ENCODE measurements at regions not wholly inside any gene's neighbourhood (a gene's known extent, or its start where the extent isn't known, plus 50 kb on each side); places are given as distances from the start of the nearest gene placed in this dataset.

- WGBS, result 80% methylated on average over 1 of the region's 1 CpG
- peaks cover 0 to 4% (median 1%) of the 10 kb centered on the region in 4 donors for H3K4me1 ChIP-seq (ENCODE audit: control insufficient read depth in 4 of 4, insufficient read depth in 4 of 4, low read length in 3 of 4)
- H3K27ac ChIP-seq (ENCODE audit: low read depth in 1 of 2, low read length in 2 of 2), result no peak overlapping the region
- H3K36me3 ChIP-seq (ENCODE audit: control insufficient read depth in 4 of 4, insufficient read depth in 3 of 4, low read depth in 1 of 4, low read length in 3 of 4), result no peaks in the 10 kb centered on the region
- H3K27me3 ChIP-seq (ENCODE audit: control insufficient read depth in 4 of 4, insufficient read depth in 4 of 4, low read length in 3 of 4), result no peaks in the 10 kb centered on the region
- H3K9ac ChIP-seq (ENCODE audit: low read depth in 1 of 2, low read length in 2 of 2), result no peak overlapping the region
- H3K4me3 ChIP-seq (ENCODE audit: low read depth in 1 of 3, low read length in 3 of 3), result no peak overlapping the region
- no peak for TF ChIP-seq FOXA1 (IDR thresholded peaks at IDR 0.05)
- H3K9me3 ChIP-seq (ENCODE audit: control insufficient read depth in 4 of 4, low read length in 3 of 4), result peaks cover 0 to 3% (median 0%) of the 10 kb centered on the region in 4 donors
- no peak for DNase-seq (ENCODE audit: low spot score)
Observed at GRCh38 chr6:80625405-80625804, 518.9 kb downstream of the BCKDHB start.

GRCh38 chr6:80623066-80623815 lies 516.8 kb downstream of the BCKDHB start:
- Histone ChIP-seq H3K9ac (ENCODE audit: low read depth in 1 of 2, low read length in 2 of 2) (no peak overlapping the region), H3K9me3 (ENCODE audit: control insufficient read depth in 4 of 4, low read length in 3 of 4) (peaks cover 0 to 3% (median 0%) of the 10 kb centered on the region in 4 donors), H3K36me3 (ENCODE audit: control insufficient read depth in 4 of 4, insufficient read depth in 3 of 4, low read depth in 1 of 4, low read length in 3 of 4) (no peaks in the 10 kb centered on the region), H3K4me3 (ENCODE audit: low read depth in 1 of 3, low read length in 3 of 3) (no peak overlapping the region), H3K27ac (ENCODE audit: low read depth in 1 of 2, low read length in 2 of 2) (no peak overlapping the region), H3K27me3 (ENCODE audit: control insufficient read depth in 4 of 4, insufficient read depth in 4 of 4, low read length in 3 of 4) (no peaks in the 10 kb centered on the region), H3K4me1 (ENCODE audit: control insufficient read depth in 4 of 4, insufficient read depth in 4 of 4, low read length in 3 of 4) (peaks cover 0 to 4% (median 1%) of the 10 kb centered on the region in 4 donors)
- TF ChIP-seq NR2F2 (IDR thresholded peaks at IDR 0.05), result no peak
- TF ChIP-seq CTCF (IDR thresholded peaks at IDR 0.05; ENCODE audit: low read depth, low read length, missing input control), result no peak
- TF ChIP-seq TAF1 (conservative IDR thresholded peaks at IDR 0.05), result no peak
- TF ChIP-seq ATF3 (IDR thresholded peaks at IDR 0.05), result no peak
- no peak for TF ChIP-seq RAD21 (IDR thresholded peaks at IDR 0.05)
- TF ChIP-seq FOXA1 (IDR thresholded peaks at IDR 0.05), result no peak
- TF ChIP-seq YY1 (IDR thresholded peaks at IDR 0.05), result no peak
- no peak for TF ChIP-seq HNF4G (IDR thresholded peaks at IDR 0.05)
- TF ChIP-seq HNF4A (conservative IDR thresholded peaks at IDR 0.05), result no peak
- TF ChIP-seq RXRA (IDR thresholded peaks at IDR 0.05), result no peak
- no peak for TF ChIP-seq JUND (IDR thresholded peaks at IDR 0.05)
- TF ChIP-seq SP1 (IDR thresholded peaks at IDR 0.05), result no peak
- DNase-seq (ENCODE audit: low spot score), result no peak

- peaks cover 0 to 4% (median 1%) of the 10 kb centered on the region in 4 donors for H3K4me1 ChIP-seq (ENCODE audit: control insufficient read depth in 4 of 4, insufficient read depth in 4 of 4, low read length in 3 of 4)
- no peaks in the 10 kb centered on the region for H3K36me3 ChIP-seq (ENCODE audit: control insufficient read depth in 4 of 4, insufficient read depth in 3 of 4, low read depth in 1 of 4, low read length in 3 of 4)
- H3K9ac ChIP-seq (ENCODE audit: low read depth in 1 of 2, low read length in 2 of 2), result no peak overlapping the region
- peaks cover 0 to 3% (median 0%) of the 10 kb centered on the region in 4 donors for H3K9me3 ChIP-seq (ENCODE audit: control insufficient read depth in 4 of 4, low read length in 3 of 4)
- DNase-seq (ENCODE audit: low spot score), result no peak
- H3K27me3 ChIP-seq (ENCODE audit: control insufficient read depth in 4 of 4, insufficient read depth in 4 of 4, low read length in 3 of 4), result no peaks in the 10 kb centered on the region
- no peak overlapping the region for H3K27ac ChIP-seq (ENCODE audit: low read depth in 1 of 2, low read length in 2 of 2)
- 25% methylated on average over 1 of the region's 1 CpG for WGBS
- no peak overlapping the region for H3K4me3 ChIP-seq (ENCODE audit: low read depth in 1 of 3, low read length in 3 of 3)
- TF ChIP-seq RAD21 (IDR thresholded peaks at IDR 0.05), result peak; percentile 47 to 53
- peak; percentile 62 to 79 for TF ChIP-seq RXRA (IDR thresholded peaks at IDR 0.05)
- TF ChIP-seq JUND (IDR thresholded peaks at IDR 0.05), result peak in 1 of 2 donors; percentile 35
- no peak for TF ChIP-seq EGR1 (IDR thresholded peaks at IDR 0.05; ENCODE audit: low read depth in 2 of 2)
- TF ChIP-seq NR2F2 (IDR thresholded peaks at IDR 0.05), result no peak
- TF ChIP-seq GABPA (IDR thresholded peaks at IDR 0.05 in 1 of 2, conservative IDR thresholded peaks at IDR 0.05 in 1 of 2), result no peak
- peak; percentile 72 to 78 for TF ChIP-seq HNF4A (conservative IDR thresholded peaks at IDR 0.05)
- TF ChIP-seq ZBTB33 (IDR thresholded peaks at IDR 0.05), result no peak
- TF ChIP-seq ATF3 (IDR thresholded peaks at IDR 0.05), result peak; percentile 27
- TF ChIP-seq TAF1 (conservative IDR thresholded peaks at IDR 0.05), result no peak
- TF ChIP-seq HNF4G (IDR thresholded peaks at IDR 0.05), result no peak
- TF ChIP-seq REST (IDR thresholded peaks at IDR 0.05), result peak; percentile 51
- TF ChIP-seq SP1 (IDR thresholded peaks at IDR 0.05), result peak; percentile 44
- TF ChIP-seq MAX (IDR thresholded peaks at IDR 0.05), result peak; percentile 44
- peak; percentile 27 for TF ChIP-seq FOXA1 (IDR thresholded peaks at IDR 0.05)
- peak; percentile 64 for TF ChIP-seq FOXA2 (IDR thresholded peaks at IDR 0.05)
Observed at GRCh38 chr6:80622641-80623040, 516.2 kb downstream of the BCKDHB start.
